HL-60/S4 (cell line): ENCODE measurements at regions not wholly inside any gene's neighbourhood (a gene's known extent, or its start where the extent isn't known, plus 50 kb on each side); places are given as distances from the start of the nearest gene placed in this dataset.

Experiments used
- in situ Hi-C: fragments of 300-500 bp; cut with MboI; formaldehyde crosslinking; loops from 2 replicates; pipeline ENCODE4 v1.14.3; 2022; ENCODE audit warnings: low sequenced_read_pairs

DNA sequence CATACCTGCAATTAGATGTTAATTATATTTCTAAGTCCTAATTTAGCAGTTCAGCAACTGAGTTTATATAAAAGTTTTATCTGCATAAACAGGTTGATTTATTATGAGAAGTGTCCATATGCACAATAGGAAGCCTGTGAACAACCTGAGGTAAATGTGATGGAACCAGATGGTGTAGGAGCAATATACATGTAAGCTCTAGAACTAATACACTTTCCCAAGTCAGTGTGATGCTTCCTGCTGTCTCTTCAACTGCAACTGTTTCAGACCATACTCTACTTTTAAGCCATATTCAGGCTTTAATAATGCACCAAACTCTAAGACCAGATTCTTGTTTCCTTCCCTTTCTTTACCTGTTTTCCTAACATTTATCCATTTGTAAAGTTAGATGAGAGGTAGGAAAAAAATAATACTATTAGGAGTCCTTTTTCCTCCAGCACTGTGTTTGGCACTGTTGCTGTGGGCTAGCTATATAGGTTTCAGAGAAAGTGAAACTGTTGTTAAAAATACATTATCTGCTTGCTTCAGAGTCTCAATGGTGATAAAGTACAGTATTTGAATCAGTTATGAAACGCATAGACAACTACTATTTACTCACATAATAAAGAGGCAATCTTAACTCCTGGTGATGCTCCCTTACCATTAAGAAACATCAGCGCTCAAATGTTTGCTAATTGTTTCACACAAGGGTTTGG is 1009.3 kb downstream of the GRIK2 start:
- in situ Hi-C loops, result no loop called here

DNA sequence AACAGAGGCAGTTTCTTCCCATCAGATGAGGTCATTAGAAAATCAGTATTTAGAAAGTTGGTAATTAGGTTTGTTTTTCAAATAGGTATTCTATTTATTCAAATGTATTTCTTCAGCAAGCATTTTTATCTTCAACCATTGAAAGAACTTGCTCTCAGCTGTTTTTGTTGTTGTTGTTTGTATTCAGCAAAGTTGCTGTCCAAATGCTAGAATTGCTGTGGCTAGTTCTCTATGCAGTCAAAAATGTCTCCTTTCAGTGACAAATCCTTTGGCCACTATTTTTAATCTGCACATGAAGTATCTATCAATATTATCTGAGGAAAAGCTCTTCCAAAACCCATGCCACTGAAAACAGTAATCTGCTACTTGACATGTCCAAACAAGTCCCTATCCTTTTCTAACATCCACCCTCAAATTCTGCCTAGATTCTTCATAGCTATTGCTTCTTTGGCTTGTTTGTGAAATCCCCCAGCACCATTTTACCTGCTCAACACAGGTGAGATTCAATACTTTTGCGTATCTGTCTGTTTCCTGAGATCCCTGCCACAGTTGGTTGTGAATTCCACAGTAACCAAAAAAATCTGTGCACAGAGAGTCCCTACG is 1005.4 kb downstream of the GRIK2 start:
- in situ Hi-C loops, result no loop called here

- in situ Hi-C loops, result no loop called here
Measured at GRCh38 chr6:102390541-102390940, 997.0 kb downstream of the GRIK2 start.

- in situ Hi-C loops, result no loop called here
Measured at GRCh38 chr6:102389994-102390393, 996.5 kb downstream of the GRIK2 start.

DNA sequence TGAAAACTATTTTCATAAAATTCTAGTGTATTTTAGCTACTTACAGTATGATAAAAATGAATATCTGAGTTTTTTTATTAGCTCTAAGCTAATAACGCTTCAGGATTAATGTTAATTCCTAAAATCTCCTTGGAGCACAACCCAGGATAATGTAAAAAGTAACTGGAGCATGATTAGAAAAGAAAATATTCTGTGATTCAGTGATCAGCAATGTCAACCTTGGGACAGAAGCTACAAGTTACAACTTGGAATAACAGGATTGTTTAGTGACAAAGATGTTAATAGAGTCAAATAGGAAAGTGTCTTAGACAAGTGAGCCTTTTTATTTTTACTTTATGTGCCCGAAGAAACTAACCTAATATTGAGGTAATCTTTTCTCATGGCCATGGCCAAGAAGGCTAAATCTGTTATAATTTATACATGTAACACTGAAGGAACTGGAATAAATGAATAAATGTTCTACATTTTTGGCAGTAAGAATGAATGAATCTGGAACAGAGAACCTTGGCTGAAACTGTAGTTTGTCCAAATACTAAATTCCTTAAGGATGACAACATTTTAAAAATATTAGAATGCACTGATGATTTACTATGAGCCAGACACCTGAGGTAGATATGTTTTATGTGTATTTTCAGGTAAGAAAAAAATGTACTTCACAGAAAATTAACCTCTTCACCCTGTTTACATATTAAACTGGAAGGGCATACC is 994.0 kb downstream of the GRIK2 start:
- in situ Hi-C loops, result no loop called here

DNA sequence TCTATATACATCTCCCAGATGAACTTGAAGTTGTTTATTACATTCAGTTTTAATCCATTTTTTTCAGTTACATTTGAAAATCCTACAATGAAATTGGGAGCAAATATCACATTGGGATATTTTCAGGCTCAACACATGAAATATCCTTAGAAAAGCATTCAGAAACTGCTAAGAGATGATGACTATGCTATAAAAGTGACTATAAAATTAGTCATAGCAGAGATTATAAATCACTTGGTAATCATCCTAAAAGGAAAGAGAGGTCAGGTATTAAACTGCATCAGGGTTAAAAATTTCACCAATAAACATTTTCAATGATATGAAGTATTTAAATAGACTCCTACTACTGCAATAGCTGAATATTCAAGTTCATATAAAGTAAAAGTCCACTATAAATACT is 987.7 kb downstream of the GRIK2 start:
- in situ Hi-C loops, result no loop called here

DNA sequence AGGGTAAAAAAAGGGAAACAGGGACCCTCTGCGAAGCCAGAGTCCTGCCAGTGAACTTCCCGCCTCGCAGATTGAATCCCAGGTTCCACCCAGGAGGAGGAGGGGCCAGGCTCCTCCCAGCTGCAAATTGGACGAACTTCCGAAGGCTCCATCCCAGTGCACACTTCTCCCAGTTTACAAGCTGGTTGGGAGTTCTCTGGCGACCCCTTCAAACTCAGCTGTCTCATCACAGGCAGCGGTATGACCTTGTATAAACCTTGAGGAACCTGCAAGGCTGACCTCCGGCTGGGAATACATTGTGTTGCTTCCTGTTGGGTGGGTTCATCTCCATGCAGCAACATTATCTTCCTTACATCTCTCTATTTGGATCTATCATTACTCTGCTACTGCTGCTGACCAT is 962.7 kb downstream of the GRIK2 start:
- in situ Hi-C loops, result no loop called here

GRCh38 chr6:102355578-102355977 is 962.1 kb downstream of the GRIK2 start:
- in situ Hi-C loops, result no loop called here

- in situ Hi-C loops, result no loop called here
Measured at GRCh38 chr6:102352552-102352951, 959.0 kb downstream of the GRIK2 start.

DNA sequence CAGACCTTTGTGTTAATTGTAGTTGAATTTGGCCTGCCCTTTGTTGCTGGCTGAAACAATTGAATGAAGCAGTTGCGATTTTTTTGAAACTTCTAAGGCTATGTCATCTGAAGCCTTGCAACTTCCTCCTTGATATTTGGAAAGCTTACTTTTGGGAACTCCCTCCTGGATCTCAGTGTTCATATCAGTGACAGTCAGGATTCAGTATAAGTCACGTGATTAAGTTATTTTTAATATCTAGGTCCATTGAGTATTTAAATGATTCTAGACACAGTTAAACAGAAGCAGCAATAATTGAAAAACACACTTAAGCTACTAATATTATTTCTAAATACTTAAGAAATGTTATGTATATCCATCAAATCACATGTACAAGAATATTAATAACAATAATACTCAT is 951.3 kb downstream of the GRIK2 start:
- in situ Hi-C loops, result no loop called here

DNA sequence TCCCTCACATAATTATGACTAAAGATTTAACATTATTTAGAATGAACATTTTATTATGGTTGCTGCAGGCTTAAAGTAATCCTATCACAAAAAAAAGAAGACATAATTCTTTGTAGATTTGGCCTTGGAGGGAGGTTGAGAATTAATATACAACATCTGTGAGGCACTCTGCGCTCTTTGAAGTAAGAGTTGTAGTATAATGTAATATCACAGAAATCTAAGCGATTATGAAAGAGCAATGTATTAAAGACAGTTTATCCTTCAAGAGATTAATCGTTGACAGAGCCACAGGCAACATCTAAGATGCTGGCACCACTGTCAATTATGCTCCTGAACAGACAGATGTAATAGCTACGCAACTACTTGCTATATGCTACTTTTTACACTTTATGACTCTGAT is 946.8 kb downstream of the GRIK2 start:
- in situ Hi-C loops, result no loop called here

DNA sequence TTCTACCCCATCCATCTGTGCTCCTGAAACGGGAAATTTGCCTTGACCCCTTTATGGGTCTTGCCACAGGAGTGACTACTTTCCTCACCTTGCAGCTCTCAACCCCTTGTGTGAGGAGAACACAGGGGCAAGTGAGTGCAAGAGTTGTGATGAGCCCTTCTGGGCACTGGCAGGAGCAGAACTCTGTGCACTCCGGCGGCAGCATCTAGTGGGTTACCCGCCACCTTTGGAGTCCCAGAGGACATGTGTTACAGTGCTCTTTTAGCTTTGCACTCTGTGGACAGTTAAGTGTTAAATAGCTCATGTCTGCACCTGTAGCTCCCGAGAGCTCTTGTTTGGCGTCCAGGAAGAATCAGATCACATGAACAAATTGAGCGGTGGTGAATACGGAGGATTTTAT is 940.2 kb downstream of the GRIK2 start:
- in situ Hi-C loops, result no loop called here

DNA sequence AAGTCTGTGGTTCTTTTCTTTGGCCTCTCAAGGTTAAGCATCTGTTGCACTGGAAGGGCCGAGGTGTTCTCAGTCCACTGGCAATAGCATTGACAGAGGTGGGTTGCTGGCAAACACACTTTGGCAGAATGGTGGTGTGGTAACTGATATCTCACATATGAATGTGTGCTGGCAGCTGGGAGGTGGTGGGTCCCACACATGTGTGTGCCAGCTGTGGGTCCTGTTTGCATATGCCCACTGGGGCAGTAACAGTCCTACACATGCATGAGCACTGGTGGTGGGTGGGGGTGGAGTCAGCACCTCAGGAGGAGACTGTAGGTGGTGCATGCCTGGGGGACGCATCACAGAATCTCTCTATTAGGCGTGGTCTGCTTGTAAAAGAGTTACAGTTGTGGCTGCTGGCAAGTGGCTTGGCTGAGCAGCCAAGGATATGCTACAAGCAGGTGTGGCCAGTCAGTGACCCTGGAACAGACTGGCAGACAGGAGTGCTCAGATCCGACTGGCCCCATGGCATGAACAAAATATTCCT is 934.3 kb downstream of the GRIK2 start:
- in situ Hi-C loops, result no loop called here

DNA sequence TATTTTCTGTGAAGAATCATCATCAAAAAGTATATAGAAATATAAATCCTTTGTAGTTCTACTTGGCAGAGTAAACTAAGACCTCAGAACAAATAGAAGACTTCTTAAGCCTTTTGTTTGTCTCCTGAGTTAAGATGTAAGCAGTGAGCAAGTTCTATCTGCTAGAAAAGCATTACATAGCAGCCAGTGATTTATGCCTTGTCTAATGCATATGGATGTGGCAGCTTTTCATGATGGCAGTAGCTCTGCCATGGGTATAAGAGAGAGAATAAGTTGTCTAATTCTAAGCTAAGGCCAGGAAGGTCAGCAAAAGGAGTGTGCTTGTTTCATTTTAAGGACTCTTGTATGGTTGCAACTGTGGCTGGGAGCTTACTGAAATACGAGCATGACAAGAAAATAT is 920.2 kb downstream of the GRIK2 start:
- in situ Hi-C loops, result no loop called here

DNA sequence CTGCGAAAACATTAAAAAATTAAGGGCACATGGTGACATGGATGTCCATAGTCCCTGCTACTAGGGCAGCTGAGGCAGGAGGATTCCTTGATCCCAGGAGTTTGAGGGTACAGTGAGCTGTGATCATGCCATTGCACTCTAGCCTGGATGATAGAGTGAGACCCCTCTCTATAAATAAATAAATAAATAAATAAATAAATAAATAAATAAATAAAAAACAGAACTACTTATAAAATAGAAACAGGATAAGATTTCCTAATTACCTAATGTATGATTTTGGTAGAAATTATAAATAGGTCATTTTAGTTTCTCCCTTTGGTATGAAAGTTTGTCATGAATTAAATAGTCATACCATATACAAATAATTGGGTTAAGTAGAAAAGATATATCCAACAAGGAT is 916.2 kb downstream of the GRIK2 start:
- in situ Hi-C loops, result no loop called here

GRCh38 chr6:102300350-102300749 is 906.8 kb downstream of the GRIK2 start:
- in situ Hi-C loops, result no loop called here

GRCh38 chr6:102298051-102298450 is 904.5 kb downstream of the GRIK2 start:
- in situ Hi-C loops, result no loop called here
